Keratinocyte (primary cell): ENCODE measurements at regions not wholly inside any gene's neighbourhood (a gene's known extent, or its start where the extent isn't known, plus 50 kb on each side); places are given as distances from the start of the nearest gene placed in this dataset.

Experiments
- DNase-seq: peaks from one replicate; pipeline ENCODE4 v3.0.0-alpha.2; 2011; ENCODE audit warnings: low read depth, missing footprints, low spot score
- FAIRE-seq: peaks from 2 replicates; lab custom pipeline; 2011; peaks lifted over from hg19 to GRCh38; lab: Jason Lieb, UNC
- H2AFZ ChIP-seq: 2 replicates; pipeline ENCODE4 v1.6.0; 2012; ENCODE audit warnings: low read length, control low read depth, inconsistent platforms; ENCODE audit not compliant: control insufficient read depth
- H3K27ac ChIP-seq: 2 replicates; pipeline ENCODE4 v1.5.1; 2011; ENCODE audit warnings: low read length; ENCODE audit not compliant: control insufficient read depth, insufficient read depth
- H3K27me3 ChIP-seq: 3 replicates; pipeline ENCODE4 v1.6.0; 2011; ENCODE audit warnings: low read length; ENCODE audit not compliant: control insufficient read depth, insufficient read depth; ENCODE audit errors: extremely low read depth
- H3K36me3 ChIP-seq, 2 experiments: 2 replicates in 1 of 2; 3 replicates in 1 of 2; pipeline ENCODE4 v1.5.1; 2011; ENCODE audit warnings: low read length in 2 of 2, mild to moderate bottlenecking in 1 of 2; ENCODE audit not compliant: control insufficient read depth in 2 of 2, insufficient read depth in 2 of 2; ENCODE audit errors: extremely low read depth in 1 of 2
- H3K4me1 ChIP-seq: 3 replicates; pipeline ENCODE4 v1.5.1; 2011; ENCODE audit warnings: low read length; ENCODE audit not compliant: control insufficient read depth, insufficient read depth; ENCODE audit errors: extremely low read depth
- H3K4me2 ChIP-seq: 3 replicates; pipeline ENCODE4 v1.6.0; 2011; ENCODE audit warnings: low read depth, low read length; ENCODE audit not compliant: control insufficient read depth, insufficient read depth; ENCODE audit errors: extremely low read depth
- H3K4me3 ChIP-seq, 3 experiments: fragments of 200-600 bp in 1 of 3; sonication (generic) in 1 of 3; 2 replicates in 2 of 3; 3 replicates in 1 of 3; pipeline ENCODE4 v1.5.1; 2011 to 2016; ENCODE audit warnings: low read length in 3 of 3, mild to moderate bottlenecking in 3 of 3, control low read depth in 2 of 3, inconsistent platforms in 1 of 3, low read depth in 1 of 3, mixed read lengths in 1 of 3, mixed run types in 1 of 3, moderate library complexity in 1 of 3; ENCODE audit not compliant: control insufficient read depth in 2 of 3, insufficient read depth in 2 of 3; ENCODE audit errors: extremely low read depth in 1 of 3
- H3K79me2 ChIP-seq: 2 replicates; pipeline ENCODE4 v1.6.0; 2012; ENCODE audit warnings: low read length; ENCODE audit not compliant: control insufficient read depth, insufficient read depth
- H3K9ac ChIP-seq: 3 replicates; pipeline ENCODE4 v1.6.0; 2011; ENCODE audit warnings: low read length; ENCODE audit not compliant: control insufficient read depth, insufficient read depth; ENCODE audit errors: extremely low read depth
- H3K9me1 ChIP-seq: 3 replicates; pipeline ENCODE4 v1.6.0; 2011; ENCODE audit warnings: low read length; ENCODE audit not compliant: control insufficient read depth, insufficient read depth; ENCODE audit errors: extremely low read depth
- H3K9me3 ChIP-seq: 2 replicates; pipeline ENCODE4 v1.5.1; 2012; ENCODE audit warnings: low read depth, low read length; ENCODE audit not compliant: control insufficient read depth
- H4K20me1 ChIP-seq: 3 replicates; pipeline ENCODE4 v1.6.0; 2011; ENCODE audit warnings: low read length; ENCODE audit not compliant: control insufficient read depth, insufficient read depth; ENCODE audit errors: extremely low read depth
- CTCF ChIP-seq, 3 experiments: IDR thresholded peaks in 1 of 3; conservative IDR thresholded peaks in 1 of 3; optimal IDR thresholded peaks in 1 of 3; 2 replicates in 2 of 3; 3 replicates in 1 of 3; pipeline versions ENCODE3 to v1.5.1; 2011; ENCODE audit warnings: low read length in 3 of 3, mild to moderate bottlenecking in 3 of 3, moderate library complexity in 2 of 3, control low read depth in 1 of 3, inconsistent platforms in 1 of 3; ENCODE audit not compliant: insufficient read depth in 2 of 3; ENCODE audit errors: extremely low read depth in 1 of 3
- EZH2 ChIP-seq: IDR thresholded peaks from one replicate; pipeline ENCODE4 v1.6.1; 2012; ENCODE audit warnings: inconsistent platforms, mild to moderate bottlenecking, low read length, moderate library complexity
- dilution Hi-C: fragments of 300-500 bp; cut with MboI; formaldehyde crosslinking; loops from one replicate; pipeline ENCODE4 v1.7.0; 2020; ENCODE audit warnings: low sequenced_read_pairs; ENCODE audit not compliant: extremely low pct_ligation_motif_present

DNA sequence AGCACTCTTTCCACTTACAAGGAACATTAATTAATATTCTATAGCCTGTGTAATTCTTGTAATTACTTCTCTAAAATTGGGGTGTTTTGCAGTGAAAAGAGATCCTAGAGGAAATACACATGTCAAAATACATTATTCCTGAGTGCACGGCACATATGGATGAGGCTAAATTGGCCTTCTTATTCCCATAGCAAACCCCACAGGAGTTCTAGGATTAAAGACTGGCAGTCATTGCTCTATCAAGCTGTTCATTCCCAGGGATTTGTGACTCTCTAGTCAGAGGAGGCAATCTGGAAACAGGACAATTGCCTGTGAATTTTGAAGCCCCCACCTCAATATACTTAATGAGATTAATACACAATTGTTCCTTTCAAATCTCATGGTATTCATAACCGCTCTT, 145.9 kb upstream of the OPCML start:
- FAIRE-seq (no peak), DNase-seq (no peak)
- Histone ChIP-seq H3K9me3 (no peaks in the 10 kb centered on the region), H4K20me1 (no peaks in the 10 kb centered on the region), H3K27ac (no peak overlapping the region), H2AFZ (no peak overlapping the region), H3K36me3 (no peaks in the 10 kb centered on the region), H3K4me2 (no peak overlapping the region), H3K79me2 (no peaks in the 10 kb centered on the region), H3K27me3 (no peaks in the 10 kb centered on the region), H3K4me1 (no peaks in the 10 kb centered on the region), H3K9ac (no peak overlapping the region), H3K4me3 (no peak overlapping the region), H3K9me1 (no peaks in the 10 kb centered on the region)
- dilution Hi-C loops: no loop called here
- TF ChIP-seq CTCF (optimal IDR thresholded peaks at IDR 0.05 in 1 of 3, IDR thresholded peaks at IDR 0.05 in 1 of 3, conservative IDR thresholded peaks at IDR 0.05 in 1 of 3; ENCODE audit: extremely low read depth in 1 of 3, insufficient read depth in 2 of 3, low read length in 3 of 3): no peak
- no peak for TF ChIP-seq EZH2

DNA sequence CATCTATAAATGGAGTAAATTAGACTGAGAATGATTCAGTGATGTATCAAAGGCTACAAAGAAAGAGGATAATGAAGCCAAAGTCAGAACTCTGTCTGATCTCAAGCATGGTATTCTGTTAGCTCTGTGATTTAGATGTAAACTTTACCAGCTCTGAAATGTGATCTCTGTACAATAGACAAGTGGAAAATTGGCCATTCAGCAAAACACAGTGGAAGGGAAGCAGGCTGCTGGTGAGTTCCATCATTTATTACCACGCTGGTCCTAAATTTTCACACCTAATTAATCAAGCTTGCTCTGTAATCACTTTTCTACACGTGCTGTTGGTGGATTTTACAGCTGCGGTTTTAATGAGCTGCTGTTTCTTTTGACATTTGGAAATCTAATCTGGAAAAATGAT, 145.1 kb upstream of the OPCML start:
- dilution Hi-C loops: no loop called here
- H3K9me1 ChIP-seq: no peaks in the 10 kb centered on the region
- no peaks in the 10 kb centered on the region for H3K27me3 ChIP-seq
- H3K4me3 ChIP-seq: no peak overlapping the region
- H4K20me1 ChIP-seq: no peaks in the 10 kb centered on the region
- no peak overlapping the region for H3K4me2 ChIP-seq
- no peaks in the 10 kb centered on the region for H3K79me2 ChIP-seq
- H2AFZ ChIP-seq: no peak overlapping the region
- no peak overlapping the region for H3K27ac ChIP-seq
- TF ChIP-seq CTCF (optimal IDR thresholded peaks at IDR 0.05 in 1 of 3, IDR thresholded peaks at IDR 0.05 in 1 of 3, conservative IDR thresholded peaks at IDR 0.05 in 1 of 3; ENCODE audit: extremely low read depth in 1 of 3, insufficient read depth in 2 of 3, low read length in 3 of 3) (no peak), EZH2 (no peak)
- no peaks in the 10 kb centered on the region for H3K4me1 ChIP-seq
- DNase-seq: no peak
- H3K9ac ChIP-seq: no peak overlapping the region
- H3K9me3 ChIP-seq: no peaks in the 10 kb centered on the region
- H3K36me3 ChIP-seq: no peaks in the 10 kb centered on the region
- no peak for FAIRE-seq
